ENCODE measurements at regions not wholly inside any gene's neighbourhood (a gene's known extent, or its start where the extent isn't known, plus 50 kb on each side); places are given as distances from the start of the nearest gene placed in this dataset.

DNA sequence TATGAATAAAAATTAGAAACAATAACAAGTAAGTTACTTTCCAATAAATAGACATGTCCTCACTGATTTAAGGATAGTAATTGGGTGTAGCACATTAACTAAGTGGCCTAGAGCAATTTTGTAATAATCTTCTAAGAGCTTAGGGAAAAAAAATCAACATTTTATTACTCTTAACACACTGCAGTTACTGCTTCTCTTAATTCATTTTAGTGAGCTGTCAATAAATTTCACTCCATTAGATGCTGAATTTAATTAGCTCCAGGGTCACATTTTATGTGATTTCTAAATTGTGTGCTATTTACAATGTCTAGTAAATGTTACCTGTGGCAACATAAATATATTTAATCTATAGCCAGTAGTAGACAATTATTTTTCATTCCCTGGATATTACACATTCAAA, 612.0 kb downstream of the C4orf33 start:
- H3K9me3 Mint-ChIP-seq: peaks cover 0 to 3% (median 0%) of the 10 kb centered on the region in 7 donors
- Histone ChIP-seq H3K27me3 (ENCODE audit: control insufficient read depth in 2 of 2, insufficient read depth in 2 of 2, low read length in 2 of 2) (no peaks in the 10 kb centered on the region), H3K4me2 (replicated peaks; ENCODE audit: extremely low read depth, low read length, poor library complexity, severe bottlenecking) (no peak overlapping the region), H3K4me1 (ENCODE audit: control insufficient read depth in 1 of 2, insufficient read depth in 2 of 2, low read length in 2 of 2) (no peaks in the 10 kb centered on the region), H3K36me3 (replicated peaks in 1 of 2; ENCODE audit: control insufficient read depth in 1 of 2, insufficient read depth in 2 of 2, low read length in 2 of 2) (no peaks in the 10 kb centered on the region), H4K20me1 (ENCODE audit: insufficient read depth, low read length) (no peaks in the 10 kb centered on the region), H3K27ac (ENCODE audit: low read depth in 1 of 2, low read length in 2 of 2) (no peak overlapping the region), H3K79me2 (ENCODE audit: insufficient read depth, low read length) (no peaks in the 10 kb centered on the region), H3K9ac (ENCODE audit: insufficient read depth, low read length, poor library complexity, severe bottlenecking) (no peak overlapping the region), H3K9me3 (replicated peaks in 1 of 2; ENCODE audit: control insufficient read depth in 1 of 2, insufficient read depth in 1 of 2, low read length in 2 of 2) (no peaks in the 10 kb centered on the region), H2AFZ (ENCODE audit: insufficient read depth, low read depth, low read length, poor library complexity, severe bottlenecking) (no peak overlapping the region), H3K4me3 (replicated peaks in 1 of 3; ENCODE audit: low read depth in 2 of 3, low read length in 3 of 3) (no peak overlapping the region)
- no peaks in the 10 kb centered on the region for H3K4me1 Mint-ChIP-seq
- intact Hi-C loops (cut with micrococcal nuclease): no loop called here
- TF ChIP-seq, protein P1, sequence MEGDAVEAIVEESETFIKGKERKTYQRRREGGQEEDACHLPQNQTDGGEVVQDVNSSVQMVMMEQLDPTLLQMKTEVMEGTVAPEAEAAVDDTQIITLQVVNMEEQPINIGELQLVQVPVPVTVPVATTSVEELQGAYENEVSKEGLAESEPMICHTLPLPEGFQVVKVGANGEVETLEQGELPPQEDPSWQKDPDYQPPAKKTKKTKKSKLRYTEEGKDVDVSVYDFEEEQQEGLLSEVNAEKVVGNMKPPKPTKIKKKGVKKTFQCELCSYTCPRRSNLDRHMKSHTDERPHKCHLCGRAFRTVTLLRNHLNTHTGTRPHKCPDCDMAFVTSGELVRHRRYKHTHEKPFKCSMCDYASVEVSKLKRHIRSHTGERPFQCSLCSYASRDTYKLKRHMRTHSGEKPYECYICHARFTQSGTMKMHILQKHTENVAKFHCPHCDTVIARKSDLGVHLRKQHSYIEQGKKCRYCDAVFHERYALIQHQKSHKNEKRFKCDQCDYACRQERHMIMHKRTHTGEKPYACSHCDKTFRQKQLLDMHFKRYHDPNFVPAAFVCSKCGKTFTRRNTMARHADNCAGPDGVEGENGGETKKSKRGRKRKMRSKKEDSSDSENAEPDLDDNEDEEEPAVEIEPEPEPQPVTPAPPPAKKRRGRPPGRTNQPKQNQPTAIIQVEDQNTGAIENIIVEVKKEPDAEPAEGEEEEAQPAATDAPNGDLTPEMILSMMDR (IDR thresholded peaks at IDR 0.05): no peak
- no peaks in the 10 kb centered on the region for H3K36me3 Mint-ChIP-seq
- no peak for DNase-seq
- no peak overlapping the region for H3K4me3 Mint-ChIP-seq
- no peak overlapping the region for H3K27ac Mint-ChIP-seq
- no peaks in the 10 kb centered on the region for H3K27me3 Mint-ChIP-seq (ENCODE audit: low read depth in 3 of 3)

DNA sequence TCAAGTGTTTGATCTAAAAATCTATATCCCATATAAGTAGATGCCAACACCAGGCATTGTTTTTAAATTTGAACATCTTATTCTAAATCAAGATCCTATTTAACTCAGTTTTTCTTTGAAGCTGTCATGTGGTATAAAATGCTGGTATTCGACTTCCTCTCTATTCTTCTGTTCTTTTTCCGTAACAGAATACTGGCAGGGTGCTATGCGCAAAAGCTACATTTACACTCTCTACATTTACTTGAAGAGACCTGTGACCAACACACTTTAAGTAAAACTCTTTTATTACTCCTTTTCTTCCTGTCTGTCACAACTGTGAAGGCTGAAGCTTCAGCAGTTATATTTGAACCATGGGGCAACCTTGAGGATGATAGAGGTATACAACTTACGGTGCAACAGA, 612.8 kb downstream of the C4orf33 start:
- TF ChIP-seq, protein P1 (IDR thresholded peaks at IDR 0.05): no peak
- no peak overlapping the region for H3K27ac Mint-ChIP-seq
- H3K36me3 Mint-ChIP-seq: no peaks in the 10 kb centered on the region
- Histone ChIP-seq H3K79me2 (ENCODE audit: insufficient read depth, low read length) (no peaks in the 10 kb centered on the region), H3K9ac (ENCODE audit: insufficient read depth, low read length, poor library complexity, severe bottlenecking) (no peak overlapping the region), H4K20me1 (ENCODE audit: insufficient read depth, low read length) (no peaks in the 10 kb centered on the region), H2AFZ (ENCODE audit: insufficient read depth, low read depth, low read length, poor library complexity, severe bottlenecking) (no peak overlapping the region), H3K4me3 (replicated peaks in 1 of 3; ENCODE audit: low read depth in 2 of 3, low read length in 3 of 3) (no peak overlapping the region), H3K4me2 (replicated peaks; ENCODE audit: extremely low read depth, low read length, poor library complexity, severe bottlenecking) (no peak overlapping the region), H3K4me1 (ENCODE audit: control insufficient read depth in 1 of 2, insufficient read depth in 2 of 2, low read length in 2 of 2) (no peaks in the 10 kb centered on the region), H3K27ac (ENCODE audit: low read depth in 1 of 2, low read length in 2 of 2) (no peak overlapping the region), H3K27me3 (ENCODE audit: control insufficient read depth in 2 of 2, insufficient read depth in 2 of 2, low read length in 2 of 2) (no peaks in the 10 kb centered on the region), H3K36me3 (replicated peaks in 1 of 2; ENCODE audit: control insufficient read depth in 1 of 2, insufficient read depth in 2 of 2, low read length in 2 of 2) (no peaks in the 10 kb centered on the region), H3K9me3 (replicated peaks in 1 of 2; ENCODE audit: control insufficient read depth in 1 of 2, insufficient read depth in 1 of 2, low read length in 2 of 2) (no peaks in the 10 kb centered on the region)
- intact Hi-C loops (cut with micrococcal nuclease): no loop called here
- no peak overlapping the region for H3K4me3 Mint-ChIP-seq
- H3K4me1 Mint-ChIP-seq: no peaks in the 10 kb centered on the region
- no peak for DNase-seq
- WGBS (ENCODE audit: insufficient coverage): 92% methylated on average over 2 of the region's 4 CpGs
- H3K27me3 Mint-ChIP-seq (ENCODE audit: low read depth in 3 of 3): no peaks in the 10 kb centered on the region
- peaks cover 0 to 3% (median 0%) of the 10 kb centered on the region in 7 donors for H3K9me3 Mint-ChIP-seq
